PC-3 (cell line): ENCODE measurements at regions not wholly inside any gene's neighbourhood (a gene's known extent, or its start where the extent isn't known, plus 50 kb on each side); places are given as distances from the start of the nearest gene placed in this dataset.

Source experiments
- CTCF ChIP-seq: fragments of 300-600 bp; sonication (generic); conservative IDR thresholded peaks from 2 replicates; pipeline ENCODE4 v1.5.1; 2017; ENCODE audit warnings: antibody characterized with exemption, low read depth, mild to moderate bottlenecking, low read length
- EZH2 ChIP-seq: fragments of 300-600 bp; sonication (generic); IDR thresholded peaks from one replicate; pipeline ENCODE4 v1.6.1; 2017; ENCODE audit warnings: antibody characterized with exemption, mild to moderate bottlenecking, low read length; ENCODE audit not compliant: unreplicated experiment

DNA sequence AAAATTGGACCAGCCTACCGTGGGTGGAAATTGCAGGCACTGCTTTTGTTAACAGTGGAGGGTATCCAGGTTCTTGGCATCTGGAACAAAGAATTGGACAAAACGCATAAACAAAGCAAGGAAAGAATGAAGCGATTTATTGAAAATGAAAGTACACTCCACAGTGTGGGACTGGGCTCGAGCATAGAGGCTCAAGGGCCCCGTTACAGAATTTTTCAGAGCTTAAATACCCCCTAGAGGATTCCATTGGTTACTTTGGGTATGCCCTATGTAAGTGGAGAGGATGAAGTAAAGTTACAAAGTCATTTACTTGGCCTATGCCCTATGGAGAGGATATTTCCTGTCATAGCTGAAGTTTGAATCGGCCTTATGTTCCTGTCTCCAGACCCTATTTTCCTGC lies 85.3 kb downstream of the GLUD2 start:
- TF ChIP-seq CTCF (no peak), EZH2 (no peak)
